Activated naive CD8-positive, alpha-beta T cell (primary cell): ENCODE measurements at regions not wholly inside any gene's neighbourhood (a gene's known extent, or its start where the extent isn't known, plus 50 kb on each side); places are given as distances from the start of the nearest gene placed in this dataset.

Source experiments
- H3K27ac Mint-ChIP-seq: one replicate; pipeline ENCODE4 v1.8.0; 2021; ENCODE audit warnings: mixed read lengths
- H3K27me3 Mint-ChIP-seq: one replicate; pipeline ENCODE4 v1.8.0; 2021; ENCODE audit warnings: mixed read lengths
- H3K36me3 Mint-ChIP-seq: one replicate; pipeline ENCODE4 v1.8.0; 2021; ENCODE audit warnings: mixed read lengths
- H3K4me1 Mint-ChIP-seq: one replicate; pipeline ENCODE4 v1.8.0; 2021; ENCODE audit warnings: low read depth, mixed read lengths
- H3K4me3 Mint-ChIP-seq: one replicate; pipeline ENCODE4 v1.8.0; 2021; ENCODE audit warnings: mild to moderate bottlenecking, mixed read lengths
- H3K9me3 Mint-ChIP-seq: one replicate; pipeline ENCODE4 v1.8.0; 2021; ENCODE audit warnings: low read depth, mixed read lengths

DNA sequence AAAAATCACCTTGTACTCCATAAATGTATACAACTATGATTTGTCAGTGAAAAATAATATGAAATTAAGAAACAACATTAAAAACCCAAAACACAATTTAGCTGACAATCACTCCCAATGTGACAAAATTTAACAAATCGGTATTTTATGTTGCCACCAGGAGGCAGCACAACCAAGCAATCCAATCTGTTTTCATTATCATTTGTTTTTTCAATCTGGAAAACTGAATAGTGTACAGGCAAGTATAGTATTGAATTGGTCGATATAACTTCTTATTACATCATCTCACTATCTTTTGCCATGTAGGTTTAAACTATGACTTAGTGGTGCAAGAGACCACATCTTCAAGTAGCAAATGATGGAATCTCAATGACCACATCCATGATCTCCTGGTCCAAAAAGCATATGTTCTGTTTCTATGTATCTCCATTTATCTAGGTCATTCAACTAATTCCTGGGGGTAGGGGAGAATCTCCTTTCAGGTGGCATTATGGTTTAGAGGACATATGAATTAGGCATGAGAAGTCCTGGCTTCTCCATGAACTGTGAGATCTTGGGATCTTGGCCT is 112.9 kb upstream of the AGA start:
- no peak overlapping the region for H3K27ac Mint-ChIP-seq
- H3K4me1 Mint-ChIP-seq, result no peaks in the 10 kb centered on the region
- no peaks in the 10 kb centered on the region for H3K9me3 Mint-ChIP-seq
- no peaks in the 10 kb centered on the region for H3K36me3 Mint-ChIP-seq
- H3K4me3 Mint-ChIP-seq, result no peak overlapping the region
- H3K27me3 Mint-ChIP-seq, result no peaks in the 10 kb centered on the region

DNA sequence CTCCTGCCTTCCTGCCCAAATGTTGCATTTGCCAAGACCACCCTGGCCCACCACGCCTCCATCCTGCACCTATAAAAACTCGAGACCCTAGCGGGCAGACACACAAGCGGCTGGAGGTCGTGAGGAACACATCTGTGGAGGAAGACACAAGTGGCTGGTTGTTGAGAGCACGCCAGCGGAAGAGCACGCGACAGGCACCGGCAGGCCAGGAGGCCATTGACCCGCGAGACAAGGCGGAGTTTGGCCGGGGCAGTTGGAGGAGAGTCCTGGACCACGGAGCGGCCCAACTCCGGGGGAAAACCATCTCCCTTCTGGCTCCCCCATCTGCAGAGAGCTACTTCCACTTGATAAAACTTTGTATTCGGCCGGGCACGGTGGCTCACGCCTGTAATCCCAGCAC is 115.2 kb upstream of the AGA start:
- H3K36me3 Mint-ChIP-seq, result no peaks in the 10 kb centered on the region
- no peaks in the 10 kb centered on the region for H3K9me3 Mint-ChIP-seq
- H3K27me3 Mint-ChIP-seq, result no peaks in the 10 kb centered on the region
- H3K4me3 Mint-ChIP-seq, result no peak overlapping the region
- H3K27ac Mint-ChIP-seq, result no peak overlapping the region
- H3K4me1 Mint-ChIP-seq, result no peaks in the 10 kb centered on the region

DNA sequence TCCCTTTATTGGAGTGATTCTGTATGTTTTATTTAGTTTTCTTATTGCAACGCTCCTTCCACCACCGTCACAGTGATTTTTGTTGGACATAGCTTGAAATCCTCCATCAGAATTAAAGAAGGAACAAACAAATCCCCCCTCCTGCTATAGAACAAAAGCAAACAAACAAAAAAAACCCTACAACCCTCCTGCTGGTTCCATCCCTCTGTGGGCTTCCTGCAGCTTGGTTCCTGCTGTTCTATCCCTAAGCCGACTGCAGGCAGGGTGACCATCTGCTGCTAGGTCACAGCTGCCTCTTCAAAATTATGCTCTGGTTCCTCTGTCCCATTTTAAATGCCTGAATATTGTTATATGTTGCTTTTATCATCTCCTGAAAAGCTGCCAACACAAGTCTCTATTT is 116.8 kb upstream of the AGA start:
- Mint-ChIP-seq H3K4me3 (no peak overlapping the region), H3K9me3 (no peaks in the 10 kb centered on the region), H3K27ac (no peak overlapping the region), H3K27me3 (no peaks in the 10 kb centered on the region), H3K36me3 (no peaks in the 10 kb centered on the region), H3K4me1 (no peaks in the 10 kb centered on the region)

DNA sequence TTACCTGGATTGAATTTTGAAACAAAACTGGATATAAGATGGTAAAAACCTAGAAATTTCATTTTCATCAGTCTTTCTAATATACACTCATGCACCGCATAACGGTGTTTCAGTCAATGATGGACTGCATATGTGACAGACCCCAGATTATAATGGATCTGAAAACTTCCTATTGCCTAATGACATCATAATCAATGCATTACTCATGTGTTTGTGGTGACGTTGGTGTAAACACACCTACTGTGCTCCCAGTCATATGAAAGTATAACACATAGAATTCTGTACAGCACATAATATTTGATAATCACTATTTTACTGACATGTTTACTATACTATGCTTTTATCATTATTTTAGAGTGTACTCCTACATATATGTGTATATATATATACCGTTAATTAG is 119.9 kb upstream of the AGA start:
- Mint-ChIP-seq H3K4me1 (no peaks in the 10 kb centered on the region), H3K27me3 (peaks cover 2% of the 10 kb centered on the region), H3K36me3 (peaks cover 2% of the 10 kb centered on the region), H3K4me3 (no peak overlapping the region), H3K9me3 (peaks cover 3% of the 10 kb centered on the region), H3K27ac (no peak overlapping the region)

DNA sequence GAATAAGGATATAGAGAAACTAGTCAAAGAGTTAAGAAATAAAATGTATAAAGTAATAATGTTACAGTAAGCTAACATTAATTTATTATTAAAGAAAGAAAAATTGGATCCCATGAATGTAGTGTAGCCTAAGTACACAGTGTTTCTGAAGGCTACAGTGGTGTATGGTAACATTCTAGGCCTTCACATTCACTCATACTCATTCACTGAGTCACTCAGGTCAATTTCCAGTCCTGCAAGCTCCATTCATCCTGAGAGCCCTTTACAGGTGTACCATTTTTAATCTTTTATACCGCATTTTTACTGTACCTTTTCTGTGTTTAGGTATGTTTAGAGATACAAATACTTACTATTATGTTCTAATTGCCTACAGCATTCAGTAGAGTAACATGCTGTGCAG is 120.6 kb upstream of the AGA start:
- peaks cover 2% of the 10 kb centered on the region for H3K36me3 Mint-ChIP-seq
- H3K27ac Mint-ChIP-seq, result no peak overlapping the region
- peaks cover 3% of the 10 kb centered on the region for H3K9me3 Mint-ChIP-seq
- H3K27me3 Mint-ChIP-seq, result peaks cover 2% of the 10 kb centered on the region
- no peaks in the 10 kb centered on the region for H3K4me1 Mint-ChIP-seq
- H3K4me3 Mint-ChIP-seq, result no peak overlapping the region

DNA sequence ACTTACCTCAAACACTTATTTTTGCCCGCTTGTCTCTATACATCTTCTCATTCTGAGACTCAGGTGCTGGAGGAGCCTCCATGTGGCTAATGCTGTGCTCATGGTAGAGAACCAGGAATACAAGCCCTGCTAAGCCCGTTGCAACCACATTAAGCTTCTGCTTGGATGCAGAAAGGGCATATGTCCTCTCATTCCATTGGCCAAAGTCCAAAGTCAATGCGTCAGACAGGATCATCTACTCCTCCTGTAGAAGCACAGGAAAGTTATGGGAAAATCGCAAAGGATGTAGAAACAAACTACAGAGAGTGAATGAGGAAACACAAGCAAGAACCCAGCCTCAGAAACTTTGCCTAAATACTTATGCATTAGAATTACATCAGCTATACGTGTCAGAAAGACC is 124.5 kb upstream of the AGA start:
- Mint-ChIP-seq H3K4me1 (no peaks in the 10 kb centered on the region), H3K27ac (no peak overlapping the region), H3K4me3 (no peak overlapping the region), H3K27me3 (peaks cover 2% of the 10 kb centered on the region), H3K36me3 (peaks cover 2% of the 10 kb centered on the region), H3K9me3 (peaks cover 3% of the 10 kb centered on the region)

DNA sequence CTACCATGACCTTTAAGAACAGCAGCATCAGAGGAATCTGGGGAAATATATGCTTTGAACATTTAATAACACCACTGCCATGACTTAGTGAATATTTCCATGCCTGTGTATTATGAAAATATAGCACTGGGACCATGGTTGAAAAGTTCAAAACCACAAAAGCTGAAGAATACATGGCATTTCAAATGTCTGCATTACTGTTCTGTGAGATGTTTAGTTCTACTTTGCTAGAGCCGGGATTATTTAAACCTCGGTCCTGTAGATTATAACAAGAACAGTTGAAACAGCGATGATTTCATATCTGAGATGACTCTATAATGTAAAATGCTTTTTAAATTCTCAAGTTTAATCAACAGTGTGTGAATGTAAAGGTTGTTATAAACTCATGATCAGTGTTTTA is 126.7 kb upstream of the AGA start:
- H3K36me3 Mint-ChIP-seq, result peaks cover 2% of the 10 kb centered on the region
- no peak overlapping the region for H3K27ac Mint-ChIP-seq
- H3K4me3 Mint-ChIP-seq, result no peak overlapping the region
- H3K4me1 Mint-ChIP-seq, result no peaks in the 10 kb centered on the region
- H3K27me3 Mint-ChIP-seq, result peaks cover 2% of the 10 kb centered on the region
- peaks cover 3% of the 10 kb centered on the region for H3K9me3 Mint-ChIP-seq

DNA sequence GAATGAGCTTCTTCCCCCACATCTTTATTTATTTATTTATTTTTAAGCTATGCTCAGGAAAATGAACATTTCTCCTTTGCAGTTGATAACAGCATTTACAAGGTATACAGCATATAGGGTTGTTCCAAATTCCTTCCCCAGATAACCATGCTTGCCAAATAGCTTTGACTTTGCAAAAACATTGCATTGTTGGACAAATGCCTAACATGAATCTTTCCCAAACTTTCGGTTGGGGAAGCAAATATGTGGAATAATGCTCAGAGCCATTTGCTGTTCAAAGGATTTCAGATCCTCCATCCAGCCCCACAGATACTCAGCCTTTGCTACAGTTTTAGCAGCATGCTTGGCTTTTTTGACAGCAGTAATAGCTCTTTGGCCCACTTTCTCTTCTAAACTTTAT is 127.2 kb upstream of the AGA start:
- Mint-ChIP-seq H3K27ac (no peak overlapping the region), H3K36me3 (peaks cover 2% of the 10 kb centered on the region), H3K9me3 (peaks cover 3% of the 10 kb centered on the region)

DNA sequence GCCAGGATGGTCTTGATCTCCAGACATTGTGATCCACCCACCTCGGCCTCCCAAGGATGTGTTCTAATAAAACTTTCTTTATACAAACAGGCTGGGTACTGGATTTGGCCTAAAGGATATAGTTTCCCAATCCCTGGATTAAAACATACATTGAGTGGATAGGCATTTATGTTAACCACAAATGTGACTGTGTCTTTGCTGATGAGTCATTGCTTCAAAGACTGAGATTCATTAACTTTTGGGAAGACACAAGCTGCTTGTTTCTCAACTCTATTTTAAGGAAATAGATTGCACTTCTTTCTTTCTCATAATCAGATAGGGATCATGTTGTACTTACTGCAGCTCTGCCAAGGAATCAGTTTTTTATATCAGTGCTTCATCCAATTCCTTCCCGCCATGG is 131.3 kb upstream of the AGA start:
- no peaks in the 10 kb centered on the region for H3K9me3 Mint-ChIP-seq
- no peaks in the 10 kb centered on the region for H3K36me3 Mint-ChIP-seq
- H3K4me1 Mint-ChIP-seq, result no peaks in the 10 kb centered on the region
- peaks cover 2% of the 10 kb centered on the region for H3K27me3 Mint-ChIP-seq
- H3K27ac Mint-ChIP-seq, result no peak overlapping the region
- H3K4me3 Mint-ChIP-seq, result no peak overlapping the region

More for the DNA sequence above, 127.2 kb upstream of the AGA start:
- Mint-ChIP-seq H3K4me3 (no peak overlapping the region), H3K27me3 (peaks cover 2% of the 10 kb centered on the region), H3K4me1 (no peaks in the 10 kb centered on the region)

DNA sequence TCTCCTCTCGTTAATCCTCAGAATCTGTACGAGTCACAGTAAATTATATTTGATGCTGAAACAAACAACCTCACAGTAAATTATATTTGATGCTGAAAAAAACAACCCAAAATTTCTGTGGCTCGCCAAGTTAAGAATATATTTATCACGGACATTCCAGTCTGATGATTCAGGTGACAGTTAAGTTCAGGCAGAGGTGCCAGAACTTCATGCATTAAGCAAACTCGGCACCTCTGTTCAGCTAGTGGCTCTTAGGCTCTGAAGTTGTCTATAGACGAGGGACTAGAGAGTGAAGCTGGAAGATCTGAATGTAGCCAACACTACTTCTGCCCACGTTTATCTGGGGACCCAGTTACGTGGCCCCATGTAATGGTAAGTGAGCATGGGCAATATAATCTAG is 132.2 kb upstream of the AGA start:
- H3K4me1 Mint-ChIP-seq, result no peaks in the 10 kb centered on the region
- H3K36me3 Mint-ChIP-seq, result no peaks in the 10 kb centered on the region
- peaks cover 2% of the 10 kb centered on the region for H3K27me3 Mint-ChIP-seq
- H3K9me3 Mint-ChIP-seq, result no peaks in the 10 kb centered on the region
- no peak overlapping the region for H3K27ac Mint-ChIP-seq
- no peak overlapping the region for H3K4me3 Mint-ChIP-seq

DNA sequence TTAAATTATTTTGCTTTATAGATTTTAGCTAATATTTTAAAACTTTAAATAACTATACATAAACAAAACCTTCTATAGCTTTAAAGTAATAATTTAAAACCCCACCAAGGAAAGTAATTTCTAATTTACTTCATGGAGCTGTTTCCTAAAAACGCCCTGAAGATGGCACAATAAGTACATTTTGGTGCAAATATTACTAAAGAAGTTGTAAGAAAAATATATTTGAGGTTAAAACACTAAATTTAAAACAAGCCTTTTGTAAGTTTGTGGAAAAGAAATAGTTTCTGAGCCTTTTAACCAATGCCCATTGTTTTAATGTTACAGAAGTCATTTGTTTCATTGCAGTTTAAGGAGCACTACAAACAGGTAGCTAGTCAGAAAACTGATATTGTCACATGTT is 137.4 kb upstream of the AGA start:
- Mint-ChIP-seq H3K27me3 (peaks cover 2% of the 10 kb centered on the region), H3K4me1 (no peaks in the 10 kb centered on the region), H3K9me3 (no peaks in the 10 kb centered on the region), H3K4me3 (no peak overlapping the region), H3K36me3 (no peaks in the 10 kb centered on the region), H3K27ac (no peak overlapping the region)

DNA sequence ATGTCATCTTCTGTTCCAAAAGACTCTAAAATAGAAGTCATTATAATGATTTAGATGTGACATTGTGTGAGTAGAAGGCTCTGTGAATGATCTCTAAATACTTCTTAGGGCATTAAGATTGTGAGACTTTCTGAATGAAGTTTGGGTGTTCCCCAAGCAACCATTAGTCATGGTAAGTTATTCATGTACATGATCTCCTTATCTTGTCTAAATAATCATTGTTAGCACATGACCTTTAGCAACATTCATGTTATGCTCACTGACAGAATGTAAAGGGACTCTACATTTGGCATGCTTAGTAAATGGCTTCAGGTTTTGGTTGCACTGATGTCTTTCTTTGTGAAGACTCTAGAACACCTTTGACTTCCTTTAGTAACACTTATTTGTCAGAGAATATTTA is 140.8 kb upstream of the AGA start:
- Mint-ChIP-seq H3K4me1 (no peaks in the 10 kb centered on the region), H3K36me3 (no peaks in the 10 kb centered on the region), H3K27me3 (no peaks in the 10 kb centered on the region), H3K4me3 (no peak overlapping the region), H3K9me3 (no peaks in the 10 kb centered on the region), H3K27ac (no peak overlapping the region)

DNA sequence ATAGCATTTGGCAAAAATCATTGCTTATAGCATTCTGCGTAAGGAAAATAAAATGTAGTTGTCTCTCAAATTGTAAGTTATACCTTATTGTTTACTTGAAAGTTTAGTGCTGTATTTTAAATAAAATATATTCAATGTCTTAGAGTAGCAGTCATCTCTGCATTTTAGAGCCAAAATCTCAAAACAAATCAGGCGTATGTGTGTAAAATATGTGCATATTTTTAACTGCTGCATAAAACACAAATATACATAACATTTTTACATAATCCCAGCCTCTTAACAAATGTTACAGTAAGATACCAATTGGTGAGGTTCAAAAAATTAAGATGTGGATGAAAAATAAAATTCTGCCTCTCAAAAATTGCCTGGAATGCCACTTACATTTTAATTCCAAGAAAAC is 145.8 kb upstream of the AGA start:
- no peaks in the 10 kb centered on the region for H3K9me3 Mint-ChIP-seq

DNA sequence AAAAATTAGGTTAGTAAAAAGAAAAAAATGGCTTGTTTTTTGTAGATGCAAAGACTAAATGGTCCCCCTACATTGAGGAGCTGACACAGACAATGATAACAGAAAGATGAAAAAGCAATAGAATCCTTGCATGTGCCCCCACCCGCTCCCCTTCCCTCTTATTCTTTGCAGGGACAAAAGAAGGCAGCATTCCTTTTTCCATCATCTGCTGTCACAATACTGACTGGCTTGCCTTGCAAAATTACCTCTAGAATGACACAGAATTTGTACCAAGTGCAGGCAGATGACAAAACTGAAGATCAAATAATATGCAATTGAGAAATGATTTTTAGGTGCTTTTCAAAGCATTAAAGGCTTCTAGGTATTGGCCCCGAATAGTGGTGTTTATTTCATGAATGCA is 153.1 kb upstream of the AGA start:
- no peaks in the 10 kb centered on the region for H3K4me1 Mint-ChIP-seq
- H3K27ac Mint-ChIP-seq, result no peak overlapping the region
- H3K36me3 Mint-ChIP-seq, result no peaks in the 10 kb centered on the region
- no peaks in the 10 kb centered on the region for H3K9me3 Mint-ChIP-seq
- no peaks in the 10 kb centered on the region for H3K27me3 Mint-ChIP-seq
- H3K4me3 Mint-ChIP-seq, result no peak overlapping the region

More for the DNA sequence above, 145.8 kb upstream of the AGA start:
- no peaks in the 10 kb centered on the region for H3K36me3 Mint-ChIP-seq
- H3K27ac Mint-ChIP-seq, result no peak overlapping the region
- H3K27me3 Mint-ChIP-seq, result no peaks in the 10 kb centered on the region
- no peak overlapping the region for H3K4me3 Mint-ChIP-seq
- H3K4me1 Mint-ChIP-seq, result no peaks in the 10 kb centered on the region

DNA sequence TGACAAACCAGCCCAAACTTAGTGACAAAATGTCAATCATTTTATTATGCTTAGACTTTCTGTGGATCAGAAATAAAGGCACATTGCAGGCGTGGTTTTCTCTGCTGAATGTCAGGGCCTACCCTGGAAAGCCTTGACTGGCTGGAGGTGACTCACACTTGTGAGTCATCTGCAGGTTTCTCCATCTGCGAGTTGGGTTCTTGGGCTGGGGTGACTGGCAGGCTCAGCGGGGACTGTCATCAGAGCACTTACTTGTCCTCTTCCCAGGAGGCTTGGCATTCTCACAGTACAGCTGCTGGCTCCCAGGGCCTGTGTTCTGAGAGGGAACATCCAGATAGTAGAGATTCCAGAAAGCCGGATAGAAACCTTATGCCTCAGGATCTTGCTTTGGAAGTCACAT is 153.8 kb upstream of the AGA start:
- H3K4me1 Mint-ChIP-seq, result no peaks in the 10 kb centered on the region
- no peaks in the 10 kb centered on the region for H3K9me3 Mint-ChIP-seq
- no peaks in the 10 kb centered on the region for H3K36me3 Mint-ChIP-seq
- H3K4me3 Mint-ChIP-seq, result no peak overlapping the region
- H3K27me3 Mint-ChIP-seq, result no peaks in the 10 kb centered on the region
- H3K27ac Mint-ChIP-seq, result no peak overlapping the region

DNA sequence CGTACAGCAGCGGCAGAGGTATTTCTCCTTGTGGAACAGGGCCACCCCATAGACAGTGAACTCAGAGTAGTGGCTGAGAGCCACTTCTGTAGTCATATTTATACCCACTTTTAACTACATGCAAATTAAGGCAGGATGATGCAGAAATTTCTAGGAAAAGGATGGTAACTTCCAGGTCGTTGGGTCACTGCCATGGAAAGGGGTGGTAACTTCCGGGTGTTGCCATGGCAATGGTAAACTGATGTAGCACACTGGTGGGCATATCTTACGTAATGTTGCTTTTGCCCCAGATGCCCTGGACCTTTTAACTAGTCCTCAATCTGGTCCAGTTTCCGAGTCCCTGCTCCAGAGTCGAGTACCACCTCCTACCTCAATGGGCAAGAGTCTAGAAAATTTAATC is 154.8 kb upstream of the AGA start:
- Mint-ChIP-seq H3K27me3 (no peaks in the 10 kb centered on the region), H3K36me3 (no peaks in the 10 kb centered on the region), H3K4me1 (no peaks in the 10 kb centered on the region), H3K27ac (no peak overlapping the region), H3K4me3 (no peak overlapping the region), H3K9me3 (no peaks in the 10 kb centered on the region)
